HG03457 (cell line): ENCODE measurements at regions not wholly inside any gene's neighbourhood (a gene's known extent, or its start where the extent isn't known, plus 50 kb on each side); places are given as distances from the start of the nearest gene placed in this dataset.

Source experiments
- ATAC-seq: cut with Tn5 transposase; IDR thresholded peaks from one replicate; pipeline ENCODE4 v1.9.1; 2021; ENCODE audit warnings: moderate number of reproducible peaks; ENCODE audit not compliant: unreplicated experiment

DNA sequence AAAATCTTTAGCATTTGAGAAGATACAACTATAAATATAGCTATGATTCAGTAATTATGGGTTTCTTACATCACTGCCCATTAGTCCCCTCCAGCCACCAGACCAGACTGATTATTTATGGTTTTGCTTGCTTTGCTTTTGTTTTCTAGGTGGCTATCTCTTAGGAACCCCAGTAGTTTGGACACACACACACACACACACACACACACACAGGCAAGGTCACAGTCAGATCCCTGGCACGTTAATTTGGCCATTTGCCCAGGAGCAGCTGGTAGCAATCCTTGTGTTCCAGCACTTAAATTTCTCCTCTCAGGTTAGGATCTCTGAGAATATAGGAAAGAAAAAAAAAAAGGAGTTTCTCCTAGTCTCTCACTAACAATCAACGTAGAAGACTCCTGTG, 90.2 kb upstream of the RESF1 start:
- no peak for ATAC-seq

DNA sequence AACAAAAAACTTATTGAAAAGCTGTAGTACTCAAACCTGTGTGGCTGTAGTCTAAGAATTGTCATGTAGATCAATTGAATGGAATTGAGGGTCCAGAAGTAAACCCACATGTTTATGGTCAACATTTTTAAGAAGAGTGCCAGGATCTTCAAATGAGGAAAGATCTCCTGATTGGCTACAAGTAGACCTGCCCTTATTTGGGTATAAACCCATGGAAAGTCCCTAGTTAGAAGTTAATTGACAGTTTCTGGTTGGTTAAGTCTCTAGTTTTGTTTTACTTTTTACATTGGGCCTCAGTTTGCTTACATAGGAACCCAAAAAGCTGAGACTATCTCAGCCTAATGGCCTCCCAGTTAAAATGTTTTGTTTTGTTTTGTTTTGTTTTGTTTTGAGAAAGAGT, 91.9 kb upstream of the RESF1 start:
- ATAC-seq: no peak

DNA sequence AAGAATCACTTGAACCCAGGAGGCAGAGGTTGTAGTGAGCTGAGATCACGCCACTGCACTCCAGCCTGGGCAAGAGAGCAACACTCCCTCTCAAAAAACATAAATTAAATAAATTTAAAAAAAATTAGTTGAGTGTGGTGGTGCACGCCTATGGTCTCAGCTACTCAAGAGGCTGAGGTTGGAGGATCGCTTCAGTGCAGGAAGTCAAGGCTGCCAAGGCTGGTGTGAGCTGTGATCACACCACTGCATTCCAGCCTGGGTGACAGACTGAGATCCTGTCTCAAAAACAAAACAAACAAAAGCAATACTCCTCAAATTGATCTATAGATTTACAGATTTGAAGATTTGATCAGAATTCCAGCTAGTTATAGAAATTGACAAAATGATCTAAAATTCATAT, 92.7 kb upstream of the RESF1 start:
- ATAC-seq: no peak

DNA sequence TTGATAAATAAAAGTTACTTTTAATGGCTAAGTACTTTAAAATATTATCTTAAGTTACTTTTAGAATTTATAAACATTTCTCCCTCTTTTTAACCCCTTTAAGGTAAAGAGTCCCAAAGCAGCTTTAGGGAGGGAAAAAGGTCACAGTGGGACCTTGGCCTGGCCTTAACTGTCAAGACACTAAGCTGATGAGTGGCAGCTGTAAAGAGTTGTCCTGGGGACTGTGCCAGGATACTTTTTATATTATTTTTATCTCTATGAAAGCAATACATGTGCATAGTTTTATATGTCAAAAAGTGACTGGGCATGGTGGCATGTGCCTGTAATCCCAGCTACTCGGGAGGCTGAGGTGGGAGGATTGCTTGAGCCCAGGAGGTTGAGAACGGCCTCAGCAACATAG, 94.2 kb upstream of the RESF1 start:
- no peak for ATAC-seq

DNA sequence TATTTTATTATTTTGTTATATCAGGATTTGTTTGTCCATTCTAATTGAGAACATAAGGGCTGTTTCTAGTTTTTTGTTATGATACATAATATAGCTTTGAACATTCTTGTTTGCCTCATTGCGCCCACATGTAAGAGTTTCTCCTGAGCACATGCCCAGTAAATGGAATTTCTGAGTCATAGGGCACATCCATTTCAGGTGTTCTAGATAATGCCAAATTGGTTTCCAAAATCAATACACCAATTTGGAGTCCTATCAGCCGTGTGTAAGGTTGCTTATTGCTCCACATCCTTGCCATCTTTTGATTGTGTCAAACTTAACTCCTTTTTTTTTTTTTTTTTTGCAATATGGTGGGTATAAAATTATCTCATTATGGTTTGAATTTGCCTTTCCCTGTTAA, 97.9 kb upstream of the RESF1 start:
- no peak for ATAC-seq

DNA sequence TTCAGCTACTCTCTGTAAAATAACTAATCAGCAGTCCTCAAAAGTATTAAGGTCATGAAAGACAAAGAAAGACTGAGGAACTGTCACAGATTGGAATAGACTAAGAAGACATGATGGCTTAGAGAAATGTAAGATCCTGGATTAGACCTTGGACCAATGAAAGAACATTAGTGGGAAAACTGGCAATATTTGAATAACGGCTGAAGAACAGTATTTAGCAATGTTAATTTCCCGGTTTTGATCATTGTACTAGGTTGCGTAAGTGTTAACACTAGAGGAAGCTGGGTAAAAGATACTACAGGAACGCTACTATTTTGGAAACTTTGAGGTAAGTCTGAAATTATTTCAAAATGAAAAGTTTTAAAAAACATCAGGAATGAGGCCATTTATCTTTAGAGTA, 98.8 kb upstream of the RESF1 start:
- ATAC-seq: no peak

DNA sequence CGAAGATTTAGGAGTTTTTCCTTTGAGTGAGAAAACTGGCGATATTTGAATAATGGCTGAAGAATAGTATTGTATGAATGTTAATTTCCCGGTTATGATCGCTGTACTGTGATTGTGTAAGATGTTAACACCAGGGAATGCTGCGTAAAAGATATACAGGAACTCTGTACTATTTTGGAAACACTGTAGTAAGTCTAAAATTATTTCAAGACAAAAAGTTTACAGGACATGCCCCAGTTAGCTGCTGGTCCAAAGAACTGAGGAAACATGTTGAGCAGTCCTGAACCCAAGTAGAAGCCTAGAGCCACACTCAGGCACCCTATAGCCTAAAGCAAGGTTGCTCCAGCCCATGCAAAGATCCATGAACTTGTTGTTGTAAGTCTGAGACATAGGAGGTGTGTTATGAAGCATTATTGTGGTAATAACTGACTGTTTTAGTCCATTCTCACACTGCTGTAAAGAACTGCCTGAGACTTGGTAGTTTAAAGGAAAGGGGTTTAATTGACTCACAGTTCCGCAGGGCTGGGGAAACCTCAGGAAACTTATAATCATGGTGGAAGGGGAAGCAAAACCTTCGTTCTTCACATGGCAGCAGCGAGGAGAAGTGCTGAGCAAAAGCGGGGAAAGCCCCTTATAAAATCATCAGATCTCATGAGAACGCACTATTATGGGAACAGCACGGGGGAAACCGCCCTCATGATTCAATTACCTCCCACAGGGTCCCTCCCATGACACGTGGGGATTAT, 99.8 kb upstream of the RESF1 start:
- no peak for ATAC-seq

DNA sequence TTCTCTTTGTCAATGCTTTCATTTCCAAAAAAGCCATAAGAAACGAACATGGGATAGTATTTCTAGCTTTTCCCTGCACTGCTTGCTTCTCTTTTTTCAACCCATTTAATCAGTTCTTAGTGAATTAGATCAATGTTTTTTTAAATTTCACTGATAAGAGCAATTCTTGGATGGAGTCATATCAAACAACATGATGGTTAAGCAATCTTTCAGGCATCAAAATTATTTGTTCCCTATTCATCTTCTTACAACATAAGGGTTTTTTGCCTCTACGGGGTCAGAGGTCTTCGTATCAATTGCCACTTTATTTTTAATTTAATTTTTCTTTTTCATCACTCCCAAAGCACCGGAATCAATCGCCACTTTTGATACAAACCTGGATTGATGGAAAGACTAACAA, 103.8 kb upstream of the RESF1 start:
- ATAC-seq: no peak

DNA sequence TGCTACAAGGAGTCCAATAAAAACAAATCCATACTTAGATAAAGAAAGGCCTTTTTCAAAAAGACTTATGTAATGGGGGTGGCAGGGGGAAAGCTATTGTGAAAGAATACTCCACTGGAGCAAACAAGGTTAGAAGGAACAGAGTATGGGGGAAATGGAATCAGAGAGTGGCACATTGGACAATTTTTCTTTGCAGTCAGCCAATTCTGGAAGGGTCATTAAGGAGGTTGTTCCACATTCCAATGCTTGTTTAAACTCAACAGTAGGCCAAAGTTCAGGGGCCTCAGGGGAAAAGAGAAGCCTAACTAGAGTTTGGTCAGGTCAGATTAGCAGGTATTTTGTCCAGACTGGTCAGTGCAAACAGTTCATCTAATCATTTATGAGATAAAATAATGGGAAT, 105.2 kb upstream of the RESF1 start:
- ATAC-seq: no peak

DNA sequence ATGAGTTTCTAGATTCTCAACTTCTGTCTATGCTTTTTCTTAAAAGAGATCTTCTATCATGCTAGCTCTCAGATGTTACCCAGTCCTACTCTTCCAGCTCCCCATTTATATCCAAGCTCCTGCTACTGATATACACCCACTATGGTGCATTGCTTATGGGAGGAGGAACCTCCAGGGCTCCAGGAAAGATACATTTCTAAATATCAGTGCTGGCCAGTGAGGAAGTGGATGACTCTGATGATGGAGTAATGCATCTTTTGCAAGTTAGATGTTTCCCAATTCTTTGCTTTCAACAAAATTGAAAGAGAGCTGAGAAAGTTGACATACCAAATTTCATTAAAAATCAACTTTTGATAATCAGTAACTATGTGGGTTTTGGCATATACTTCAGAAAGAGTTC, 105.7 kb upstream of the RESF1 start:
- no peak for ATAC-seq

DNA sequence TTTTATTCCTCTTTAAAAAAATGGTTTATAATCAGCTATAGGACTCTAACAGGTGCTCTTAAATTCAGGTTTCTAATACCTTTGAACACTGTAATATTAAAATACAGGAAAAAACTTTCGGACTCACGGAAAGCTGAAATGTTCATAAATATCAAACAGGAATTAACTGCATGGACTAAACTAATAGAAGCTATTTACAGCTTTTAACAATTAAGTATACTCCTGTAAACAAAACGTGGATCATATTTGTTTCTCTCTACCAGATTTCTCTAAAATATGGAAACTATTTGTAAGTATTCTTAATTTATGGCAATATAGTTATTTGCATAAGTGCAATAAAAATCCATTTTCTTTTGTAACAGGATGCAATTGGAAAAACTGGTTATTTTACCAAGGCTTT, 108.9 kb upstream of the RESF1 start:
- no peak for ATAC-seq

DNA sequence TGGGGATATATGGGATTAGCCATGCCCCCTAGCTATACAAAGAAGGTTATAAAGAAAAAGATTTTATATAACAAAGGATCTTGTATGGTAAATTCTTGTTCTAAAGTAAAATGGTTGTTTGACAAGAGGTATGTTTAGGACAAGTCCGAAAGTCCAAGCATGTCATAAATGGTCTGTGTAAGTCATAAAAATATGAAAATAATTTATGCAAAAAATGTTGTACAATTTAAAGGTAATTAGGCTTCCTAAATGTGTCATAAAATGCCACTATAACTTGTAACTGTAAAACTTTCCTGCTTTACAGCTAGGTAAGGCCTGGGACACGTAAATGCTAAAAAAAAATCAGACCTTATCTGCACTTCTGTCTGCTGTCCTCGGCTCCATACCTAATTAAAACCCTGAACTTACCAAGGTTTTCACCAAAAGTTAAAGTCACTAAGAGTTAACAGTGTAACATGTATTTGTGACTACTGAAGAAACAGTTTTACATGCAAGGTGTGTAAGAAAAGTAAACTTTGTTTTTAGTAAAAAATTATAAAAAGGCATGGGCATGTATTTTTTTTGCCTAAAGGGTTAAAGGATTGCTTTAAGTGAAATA, 110.0 kb upstream of the RESF1 start:
- ATAC-seq: no peak

DNA sequence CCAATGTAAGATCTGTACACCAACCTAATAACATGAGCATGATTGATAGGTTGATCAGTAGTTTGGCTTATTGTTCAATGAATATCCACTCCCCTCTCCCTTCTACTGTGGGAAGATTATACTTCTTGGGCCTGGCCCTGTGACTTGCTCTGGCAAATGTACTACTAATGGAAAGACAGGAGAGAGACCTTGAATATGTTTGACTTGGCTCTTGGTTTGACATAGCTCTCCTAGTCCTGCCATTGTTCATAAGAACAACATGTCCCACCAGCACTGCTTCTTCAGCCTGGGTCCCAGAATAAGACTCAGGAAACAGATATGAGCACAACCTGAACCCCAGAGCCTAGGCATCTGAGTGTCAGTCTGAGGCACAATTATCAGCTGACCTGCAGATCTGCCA, 112.8 kb upstream of the RESF1 start:
- ATAC-seq: no peak

DNA sequence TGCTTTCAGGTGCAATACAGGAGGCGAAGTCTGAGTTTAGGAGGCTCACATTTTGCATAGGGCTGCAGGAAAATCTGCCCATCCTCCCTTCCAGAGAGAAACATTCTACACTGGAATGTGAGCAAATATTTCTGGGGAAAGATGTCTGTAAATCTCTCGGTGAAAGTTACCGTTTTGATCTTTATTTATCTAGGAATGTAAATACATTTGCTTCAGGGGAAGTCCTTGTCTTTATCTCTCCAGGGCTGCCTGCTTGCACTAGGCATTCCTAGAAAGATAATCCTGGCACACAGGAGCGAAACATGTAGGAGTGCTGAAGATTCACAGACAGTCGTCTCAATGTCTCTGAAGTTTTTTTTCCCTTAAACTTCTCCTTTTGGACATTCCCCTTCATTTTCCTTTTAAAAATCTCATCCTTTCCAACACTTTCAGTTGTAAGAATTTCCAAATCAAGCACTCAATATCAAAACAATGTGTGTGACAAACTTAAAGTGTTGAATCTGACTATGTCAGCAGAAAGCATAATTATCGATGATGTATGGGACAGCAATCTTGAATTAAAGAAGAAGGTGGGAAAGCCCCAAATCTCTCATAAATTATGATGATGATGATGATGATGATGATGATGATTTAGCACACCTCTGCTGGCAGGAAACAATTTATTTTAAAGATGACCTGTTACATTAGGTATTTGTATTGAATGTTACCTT, 113.4 kb upstream of the RESF1 start:
- ATAC-seq: no peak

DNA sequence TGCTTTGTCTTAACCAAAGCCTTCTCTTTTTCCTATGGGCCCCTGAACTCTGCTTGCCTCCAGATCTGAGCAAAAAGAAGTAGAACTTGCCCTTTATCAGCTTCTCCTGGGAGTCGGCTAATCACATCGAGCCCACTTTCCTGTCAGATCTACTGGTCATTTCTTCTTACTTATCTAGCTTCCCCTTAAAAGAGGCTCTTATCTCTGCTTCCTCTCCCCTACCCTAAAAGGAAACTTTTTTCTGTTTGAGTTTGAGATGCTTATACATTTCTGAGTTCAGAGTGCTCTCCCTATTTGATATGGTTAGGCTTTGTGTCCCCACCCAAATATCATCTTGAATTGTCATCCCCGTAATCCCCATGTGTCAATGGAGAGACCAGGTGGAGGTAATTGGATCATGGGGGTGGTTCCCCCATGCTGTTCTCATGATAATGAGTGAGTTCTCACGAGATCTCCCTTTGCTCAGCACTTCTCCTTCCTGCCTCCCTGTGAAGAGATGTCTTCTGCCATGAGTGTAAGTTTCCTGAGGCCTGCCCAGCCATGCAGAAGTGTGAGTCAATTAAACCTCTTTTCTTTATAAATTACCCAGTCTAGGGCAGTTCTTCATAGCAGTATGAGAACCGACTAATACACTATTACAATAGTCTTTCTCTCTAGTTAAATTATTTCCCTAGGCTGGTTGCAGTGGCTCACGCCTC, 114.7 kb upstream of the AMN1 start:
- no peak for ATAC-seq

DNA sequence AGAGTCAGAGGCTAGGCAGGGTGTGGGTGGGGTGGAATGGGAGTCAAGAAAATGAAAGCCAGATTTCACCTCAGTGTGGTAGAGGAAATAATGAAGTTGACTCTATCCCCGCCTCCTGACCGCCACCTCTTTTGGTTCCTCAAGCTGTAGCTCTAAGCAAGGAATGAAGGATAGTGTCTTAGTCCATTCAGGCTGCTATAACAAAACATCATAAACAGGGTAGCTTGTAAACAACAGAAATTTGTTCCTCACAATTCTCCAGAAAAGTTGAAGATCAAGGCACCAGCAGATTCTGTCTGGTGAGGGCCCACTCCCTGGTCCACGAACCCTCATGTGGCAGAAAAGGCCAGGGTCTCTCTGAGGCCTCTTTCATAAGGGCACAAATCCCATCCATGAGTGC, 109.1 kb upstream of the AMN1 start:
- ATAC-seq: no peak

DNA sequence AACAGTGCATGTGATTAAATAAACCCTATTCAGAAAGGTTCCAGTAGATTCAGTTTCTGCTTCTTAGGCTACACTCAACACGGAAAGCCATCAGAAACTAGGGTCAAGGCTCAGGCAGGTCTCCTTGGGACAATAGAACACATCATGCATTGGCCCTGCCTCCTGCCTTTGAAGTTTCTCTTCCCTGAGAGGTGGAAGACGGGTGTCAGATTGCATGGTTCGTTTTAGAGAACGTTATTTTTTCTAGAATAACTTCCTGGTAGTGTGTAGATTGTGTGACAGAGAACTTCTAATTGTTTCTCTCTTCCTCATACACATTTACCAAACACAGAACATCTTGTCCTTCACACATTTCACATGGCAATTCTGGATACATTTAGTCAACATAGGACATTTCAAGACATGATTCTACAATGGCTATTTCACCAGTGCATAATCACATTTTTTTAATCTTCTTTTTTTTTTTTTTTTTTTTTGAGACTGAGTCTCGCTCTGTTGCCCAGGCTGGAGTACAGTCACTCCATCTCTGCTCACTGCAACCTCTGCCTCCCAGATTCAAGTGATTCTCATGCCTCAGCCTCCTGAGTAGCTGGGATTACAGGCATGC, 106.6 kb upstream of the AMN1 start:
- ATAC-seq: no peak

DNA sequence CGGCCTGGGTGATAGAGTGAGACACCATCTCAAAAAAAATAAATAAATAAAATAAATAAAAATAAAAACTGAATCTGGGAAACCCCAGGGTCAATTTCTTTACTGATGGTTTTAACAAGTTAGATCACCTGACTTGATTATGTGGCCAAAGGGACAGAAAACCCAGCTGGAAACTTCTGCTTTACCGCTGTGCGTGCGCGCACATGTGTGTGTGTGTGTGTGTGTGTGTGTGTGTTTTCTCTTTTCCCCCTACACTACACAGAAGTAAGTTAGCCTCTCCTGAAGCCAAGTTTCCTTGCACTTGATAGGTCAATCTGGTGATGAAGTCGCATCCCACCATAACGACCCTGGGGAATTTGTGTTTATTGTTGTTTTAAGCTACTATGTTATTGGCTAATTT, 105.3 kb upstream of the AMN1 start:
- no peak for ATAC-seq

DNA sequence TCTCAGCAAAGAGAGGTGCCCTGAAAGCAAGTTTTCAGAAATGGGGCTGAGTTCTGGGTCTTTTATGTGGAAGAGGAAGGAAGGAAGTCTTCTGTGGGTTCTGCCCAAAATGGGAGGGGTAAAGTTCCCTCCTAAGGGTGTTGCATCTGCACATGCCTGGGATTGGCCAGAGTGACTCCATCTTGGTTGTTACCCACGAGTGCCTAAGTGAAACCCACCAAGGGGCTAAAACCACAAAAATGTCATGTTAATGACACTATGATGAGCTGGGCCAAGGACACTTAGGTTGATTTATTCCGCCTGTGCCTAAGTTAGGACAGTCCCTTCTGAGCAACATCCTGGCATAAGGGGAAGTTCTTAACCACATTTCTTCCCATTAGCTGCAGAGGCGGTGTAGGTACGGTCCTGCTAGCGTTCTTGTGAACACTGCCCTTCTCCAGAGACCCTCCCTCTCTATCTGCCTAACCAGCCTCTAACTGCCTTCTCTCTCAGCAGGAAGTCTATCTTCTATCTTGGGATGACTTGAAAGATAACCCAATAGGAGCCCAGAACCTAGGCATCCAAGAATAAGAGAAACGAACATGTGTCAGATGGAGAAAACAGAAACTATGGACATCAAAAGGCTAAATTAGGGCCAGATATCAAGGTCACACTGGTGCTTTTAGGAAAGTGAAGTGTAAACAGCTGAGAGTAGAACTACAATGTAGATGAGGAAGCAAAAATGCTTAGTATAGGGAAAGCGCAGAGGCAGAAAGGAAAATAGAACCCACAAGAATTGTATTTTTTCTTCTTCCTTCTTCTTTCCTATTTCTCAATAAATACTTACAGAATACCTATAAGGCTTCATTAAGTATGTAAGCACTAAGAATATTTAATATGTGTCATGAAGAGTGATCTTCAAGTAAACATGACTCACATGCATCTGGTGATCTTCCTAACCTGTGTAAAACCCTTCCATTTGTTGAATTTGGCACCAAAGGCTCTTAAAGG, 104.2 kb upstream of the AMN1 start:
- ATAC-seq: no peak

DNA sequence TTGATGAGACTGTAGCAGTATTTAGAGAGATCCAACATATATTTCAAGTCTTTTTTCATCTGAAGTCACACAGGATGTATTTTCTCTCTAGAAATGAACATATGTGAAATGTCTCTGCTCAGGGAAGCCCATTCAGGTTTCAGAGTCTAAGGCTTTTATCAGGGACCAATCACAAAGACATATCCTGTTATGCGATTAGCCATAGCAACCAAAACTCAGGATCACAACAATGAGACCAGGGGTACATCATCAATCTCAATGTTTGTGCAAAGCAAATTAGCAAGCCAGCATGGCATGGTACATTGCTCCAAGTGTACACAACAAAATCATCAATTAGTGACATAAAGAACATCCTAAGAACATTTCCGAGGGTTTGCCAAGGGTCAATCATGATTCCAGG, 99.2 kb upstream of the AMN1 start:
- ATAC-seq: no peak
